ENCODE measurements at regions not wholly inside any gene's neighbourhood (a gene's known extent, or its start where the extent isn't known, plus 50 kb on each side); places are given as distances from the start of the nearest gene placed in this dataset.

- TF ChIP-seq CENPBD1 (CRISPR knock-in tag; IDR thresholded peaks at IDR 0.05; ENCODE audit: borderline replicate concordance, low read depth), result no peak
- TF ChIP-seq ATAD3A (CRISPR knock-in tag; IDR thresholded peaks at IDR 0.05), result no peak
- no peak for TF ChIP-seq ZNF350 (CRISPR knock-in tag; IDR thresholded peaks at IDR 0.05; ENCODE audit: borderline replicate concordance, low read depth)
- TF ChIP-seq MXI1 (IDR thresholded peaks at IDR 0.05; ENCODE audit: borderline replicate concordance, low read depth, low read length), result no peak
Observed at GRCh38 chr6:85764844-85765243, 122.2 kb upstream of the SYNCRIP start.
